ENCODE measurements at regions not wholly inside any gene's neighbourhood (a gene's known extent, or its start where the extent isn't known, plus 50 kb on each side); places are given as distances from the start of the nearest gene placed in this dataset.

DNA sequence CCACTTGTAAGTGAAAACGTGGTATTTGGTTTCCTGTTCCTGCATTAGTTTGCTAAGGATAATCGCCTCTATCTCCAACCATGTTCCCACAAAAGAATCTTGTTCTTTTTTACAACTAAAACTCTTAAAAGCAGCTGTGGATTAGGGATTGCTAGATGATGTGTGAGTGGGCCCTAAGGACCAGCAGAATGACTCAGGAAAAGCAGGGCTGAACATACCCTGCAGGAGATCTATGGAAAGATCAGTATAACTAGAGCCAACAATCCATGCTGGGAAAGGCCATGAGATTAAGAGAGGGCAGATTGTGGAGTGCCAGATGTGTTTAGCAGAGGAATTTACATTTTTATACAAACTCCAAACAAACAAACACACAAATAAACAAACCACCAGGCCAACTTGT lies 128.4 kb upstream of the TMEM164 start:
- DNase-seq, result no peak
- Histone ChIP-seq H3K27ac (no peak overlapping the region), H3K36me3 (no peaks in the 10 kb centered on the region), H3K27me3 (no peaks in the 10 kb centered on the region), H3K9me3 (no peaks in the 10 kb centered on the region), H3K4me3 (no peak overlapping the region), H3K4me1 (no peaks in the 10 kb centered on the region)
- intact Hi-C loops (cut with DNase I; ENCODE audit: low total_unique reads) (no loop called here), in situ Hi-C loops (cut with MboI; ENCODE audit: low pct_ligation_motif_present in 1 of 4, low pct_unique_long_range_greater_than_20kb in 1 of 4, low sequenced_read_pairs in 3 of 4) (loop anchor here in 3 of 4 donors (25.0 kb wide), 2 partner anchors 162 to 387 kb away; partner anchors contain the start of gene GUCY2F (in 1 of the 3))
- TF ChIP-seq POLR2AphosphoS5 (IDR thresholded peaks at IDR 0.05) (no peak), POLR2A (IDR thresholded peaks at IDR 0.05) (no peak), EP300 (IDR thresholded peaks at IDR 0.05; ENCODE audit: low read depth) (no peak)
- TF ChIP-seq, protein P1, sequence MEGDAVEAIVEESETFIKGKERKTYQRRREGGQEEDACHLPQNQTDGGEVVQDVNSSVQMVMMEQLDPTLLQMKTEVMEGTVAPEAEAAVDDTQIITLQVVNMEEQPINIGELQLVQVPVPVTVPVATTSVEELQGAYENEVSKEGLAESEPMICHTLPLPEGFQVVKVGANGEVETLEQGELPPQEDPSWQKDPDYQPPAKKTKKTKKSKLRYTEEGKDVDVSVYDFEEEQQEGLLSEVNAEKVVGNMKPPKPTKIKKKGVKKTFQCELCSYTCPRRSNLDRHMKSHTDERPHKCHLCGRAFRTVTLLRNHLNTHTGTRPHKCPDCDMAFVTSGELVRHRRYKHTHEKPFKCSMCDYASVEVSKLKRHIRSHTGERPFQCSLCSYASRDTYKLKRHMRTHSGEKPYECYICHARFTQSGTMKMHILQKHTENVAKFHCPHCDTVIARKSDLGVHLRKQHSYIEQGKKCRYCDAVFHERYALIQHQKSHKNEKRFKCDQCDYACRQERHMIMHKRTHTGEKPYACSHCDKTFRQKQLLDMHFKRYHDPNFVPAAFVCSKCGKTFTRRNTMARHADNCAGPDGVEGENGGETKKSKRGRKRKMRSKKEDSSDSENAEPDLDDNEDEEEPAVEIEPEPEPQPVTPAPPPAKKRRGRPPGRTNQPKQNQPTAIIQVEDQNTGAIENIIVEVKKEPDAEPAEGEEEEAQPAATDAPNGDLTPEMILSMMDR (IDR thresholded peaks at IDR 0.05), result no peak
- 58% methylated on average over 2 of the region's 2 CpGs; no CpG with 5 or more reads in 1 of the 2 donors for WGBS, 2 donors (ENCODE audit: low coverage in 1 of 2)

DNA sequence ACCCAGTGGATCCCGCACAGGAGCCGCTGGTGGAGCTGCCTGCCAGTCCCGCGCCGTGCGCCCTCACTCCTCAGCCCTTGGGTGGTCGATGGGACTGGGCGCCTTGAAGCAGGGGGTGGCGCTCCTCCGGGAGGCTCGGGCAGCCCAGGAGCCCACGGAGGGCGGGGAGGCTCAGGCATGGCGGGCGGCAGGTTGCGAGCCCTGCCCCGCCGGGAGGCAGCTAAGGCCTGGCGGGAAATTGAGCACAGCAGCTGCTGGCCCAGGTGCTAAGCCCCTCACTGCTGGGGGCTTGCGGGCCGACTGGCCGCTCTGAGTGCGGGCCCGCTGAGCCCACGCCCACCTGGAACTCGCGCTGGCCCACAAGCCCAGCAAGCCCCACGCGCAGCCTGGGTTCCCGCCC lies 127.1 kb upstream of the TMEM164 start:
- 94% methylated on average over 22 of the region's 30 CpGs; no CpG with 5 or more reads in 1 of the 2 donors for WGBS, 2 donors (ENCODE audit: low coverage in 1 of 2)
- intact Hi-C loops (cut with DNase I; ENCODE audit: low total_unique reads) (no loop called here), in situ Hi-C loops (cut with MboI; ENCODE audit: low pct_ligation_motif_present in 1 of 4, low pct_unique_long_range_greater_than_20kb in 1 of 4, low sequenced_read_pairs in 3 of 4) (loop anchor here in 1 of 4 donors (25.0 kb wide), 1 partner anchor 389 kb away; the partner anchor contains the start of gene GUCY2F)

DNA sequence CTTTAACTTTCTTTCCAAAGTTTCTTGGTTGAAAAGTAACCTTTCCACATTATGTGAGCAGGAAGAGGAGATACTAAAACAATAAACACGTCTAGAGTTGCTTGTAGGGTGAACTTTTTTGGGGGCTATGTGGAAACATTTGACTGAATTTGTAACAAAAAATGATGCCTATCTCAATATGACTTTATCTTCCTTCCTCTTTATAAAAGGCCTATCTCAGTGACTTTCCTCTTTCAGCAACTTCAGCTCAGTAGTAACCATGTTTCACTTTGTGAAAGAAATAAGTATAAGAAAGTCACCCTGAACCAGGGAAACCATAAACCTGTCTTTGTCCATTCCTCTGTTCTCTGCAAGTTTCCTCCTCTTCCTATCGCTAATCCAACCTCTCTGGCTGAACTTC lies 124.7 kb upstream of the TMEM164 start:
- no peak overlapping the region for H3K27ac ChIP-seq
- DNase-seq, result no peak
- H3K9me3 ChIP-seq, result no peaks in the 10 kb centered on the region
- no peaks in the 10 kb centered on the region for H3K36me3 ChIP-seq
- no peaks in the 10 kb centered on the region for H3K27me3 ChIP-seq
- intact Hi-C loops (cut with DNase I; ENCODE audit: low total_unique reads) (no loop called here), in situ Hi-C loops (cut with MboI; ENCODE audit: low pct_ligation_motif_present in 1 of 4, low pct_unique_long_range_greater_than_20kb in 1 of 4, low sequenced_read_pairs in 3 of 4) (loop anchor here in 1 of 4 donors (25.0 kb wide), 1 partner anchor 391 kb away; the partner anchor contains the start of gene GUCY2F)
- H3K4me1 ChIP-seq, result no peaks in the 10 kb centered on the region
- 20 to 45% methylated on average over 1 to 2 of the region's 2 CpGs for WGBS, 2 donors (ENCODE audit: low coverage in 1 of 2)
- TF ChIP-seq POLR2AphosphoS5 (IDR thresholded peaks at IDR 0.05) (no peak), EP300 (IDR thresholded peaks at IDR 0.05; ENCODE audit: low read depth) (no peak), POLR2A (IDR thresholded peaks at IDR 0.05) (no peak)
- TF ChIP-seq, protein P1 (IDR thresholded peaks at IDR 0.05), result no peak
- no peak overlapping the region for H3K4me3 ChIP-seq

More for the DNA sequence above, 127.1 kb upstream of the TMEM164 start:
- Histone ChIP-seq H3K27me3 (no peaks in the 10 kb centered on the region), H3K36me3 (no peaks in the 10 kb centered on the region), H3K4me1 (no peaks in the 10 kb centered on the region), H3K9me3 (no peaks in the 10 kb centered on the region), H3K27ac (no peak overlapping the region), H3K4me3 (no peak overlapping the region)
- TF ChIP-seq POLR2AphosphoS5 (IDR thresholded peaks at IDR 0.05), result no peak
- no peak for TF ChIP-seq EP300 (IDR thresholded peaks at IDR 0.05; ENCODE audit: low read depth)
- TF ChIP-seq POLR2A (IDR thresholded peaks at IDR 0.05), result no peak
- TF ChIP-seq, protein P1 (IDR thresholded peaks at IDR 0.05), result no peak
- no peak for DNase-seq

DNA sequence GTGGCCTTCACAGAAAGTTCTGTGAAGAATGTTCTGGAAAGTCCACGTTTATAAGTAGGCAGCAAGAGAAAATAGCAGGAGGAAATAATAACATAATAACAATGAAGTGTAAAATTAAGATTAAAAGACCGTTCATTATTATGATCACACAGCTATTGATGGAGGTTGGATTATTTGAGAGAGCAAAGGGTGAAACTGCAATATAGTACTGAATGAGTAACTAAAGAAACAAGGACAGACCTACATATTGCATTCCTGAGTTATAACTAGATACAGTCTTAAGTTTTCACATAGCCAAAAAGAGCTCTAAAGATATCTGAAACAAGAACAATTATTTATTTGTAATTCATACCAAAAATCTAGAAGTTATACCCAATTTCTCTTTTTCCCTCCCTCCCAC lies 122.9 kb upstream of the TMEM164 start:
- in situ Hi-C loops (cut with MboI; ENCODE audit: low pct_ligation_motif_present in 1 of 4, low pct_unique_long_range_greater_than_20kb in 1 of 4, low sequenced_read_pairs in 3 of 4) (loop anchor here in 1 of 4 donors (25.0 kb wide), 1 partner anchor 393 kb away; the partner anchor contains the start of gene GUCY2F), intact Hi-C loops (cut with DNase I; ENCODE audit: low total_unique reads) (no loop called here)
- no peak for DNase-seq
- TF ChIP-seq EP300 (IDR thresholded peaks at IDR 0.05; ENCODE audit: low read depth) (no peak), POLR2A (IDR thresholded peaks at IDR 0.05) (no peak), POLR2AphosphoS5 (IDR thresholded peaks at IDR 0.05) (no peak)
- TF ChIP-seq, protein P1 (IDR thresholded peaks at IDR 0.05), result no peak
- Histone ChIP-seq H3K4me3 (no peak overlapping the region), H3K27ac (no peak overlapping the region), H3K9me3 (no peaks in the 10 kb centered on the region), H3K4me1 (no peaks in the 10 kb centered on the region), H3K27me3 (no peaks in the 10 kb centered on the region), H3K36me3 (no peaks in the 10 kb centered on the region)
- WGBS, 2 donors (ENCODE audit: low coverage in 1 of 2), result 43 to 60% methylated on average over 1 to 2 of the region's 2 CpGs
